HG03066 (cell line): ENCODE measurements at regions not wholly inside any gene's neighbourhood (a gene's known extent, or its start where the extent isn't known, plus 50 kb on each side); places are given as distances from the start of the nearest gene placed in this dataset.

Experiments used
- ATAC-seq: cut with Tn5 transposase; IDR thresholded peaks from one replicate; pipeline ENCODE4 v1.9.1; 2021; ENCODE audit warnings: low read depth; ENCODE audit not compliant: unreplicated experiment

DNA sequence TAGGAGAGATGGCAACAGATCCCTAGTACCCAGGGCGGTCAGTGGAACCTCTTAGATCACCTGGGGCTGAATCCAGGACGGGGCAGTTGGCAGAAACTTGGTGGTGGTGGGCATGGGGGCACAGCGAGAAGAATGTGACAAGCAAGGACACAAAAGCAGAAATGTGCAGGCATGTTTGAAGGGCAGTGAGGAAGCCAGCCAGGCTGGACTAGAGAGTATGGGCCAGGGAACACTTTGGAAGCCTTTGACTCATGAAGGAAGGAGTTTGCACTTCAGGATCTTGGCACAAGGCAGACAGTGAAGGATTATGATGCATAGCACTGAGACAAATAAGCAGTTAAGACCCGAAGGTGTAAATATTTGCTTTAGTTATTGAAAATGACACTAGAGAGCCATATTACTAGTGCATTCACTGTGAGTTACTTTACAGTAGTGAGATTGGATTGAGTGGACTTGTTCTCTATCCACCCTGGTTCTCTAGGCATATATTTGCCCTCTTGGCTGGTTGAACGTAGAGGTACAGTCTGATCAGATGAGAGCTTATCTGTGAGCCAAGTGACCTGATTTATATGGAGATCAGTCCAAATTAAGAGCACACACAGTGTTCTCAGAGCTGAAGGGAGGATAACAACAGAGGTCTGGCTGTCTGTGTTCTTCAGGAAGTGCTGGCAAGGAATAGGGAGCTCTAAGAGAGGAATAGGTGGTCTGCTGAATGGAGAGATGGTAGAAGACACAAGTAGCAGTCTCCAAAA lies 210.4 kb downstream of the SNX19 start:
- ATAC-seq, result no peak

DNA sequence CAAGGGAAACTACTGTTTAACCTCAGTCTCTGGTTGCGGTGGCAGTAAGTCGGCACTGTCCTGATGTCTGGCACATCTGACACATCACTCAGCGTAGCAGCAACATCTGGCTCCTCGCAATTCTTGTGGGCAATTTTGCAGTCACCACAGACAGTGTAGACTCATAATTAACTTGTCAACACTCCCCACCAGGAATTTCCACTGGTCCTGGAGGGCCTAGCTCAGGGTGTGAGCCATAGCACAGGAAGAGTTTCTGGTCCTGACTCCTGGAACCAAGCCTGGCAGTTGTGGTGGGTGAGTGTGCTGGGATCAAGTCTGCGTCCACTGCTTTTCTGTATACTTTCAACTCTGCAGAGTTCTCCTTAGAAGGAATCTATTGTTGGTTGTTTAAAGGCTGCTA lies 209.7 kb downstream of the SNX19 start:
- no peak for ATAC-seq

DNA sequence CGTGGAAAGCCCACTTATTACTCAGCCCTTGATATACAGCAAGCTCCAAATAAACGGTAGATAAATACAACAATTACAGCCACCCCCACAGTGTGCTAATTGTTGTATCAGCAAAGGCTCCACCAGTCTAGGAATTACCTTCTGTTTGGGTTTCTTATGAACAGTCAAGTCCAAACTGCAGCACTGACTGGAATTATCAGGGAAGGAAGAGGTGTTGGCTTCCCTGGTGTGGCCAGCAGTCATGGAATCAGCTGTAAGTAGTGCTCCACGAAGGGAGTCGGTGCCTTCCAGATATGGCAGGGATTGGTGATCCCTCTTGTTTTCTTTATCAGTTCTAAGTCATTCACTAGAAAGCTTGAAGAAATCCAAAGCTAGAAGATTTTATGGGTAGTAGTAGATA lies 209.1 kb downstream of the SNX19 start:
- ATAC-seq, result no peak

DNA sequence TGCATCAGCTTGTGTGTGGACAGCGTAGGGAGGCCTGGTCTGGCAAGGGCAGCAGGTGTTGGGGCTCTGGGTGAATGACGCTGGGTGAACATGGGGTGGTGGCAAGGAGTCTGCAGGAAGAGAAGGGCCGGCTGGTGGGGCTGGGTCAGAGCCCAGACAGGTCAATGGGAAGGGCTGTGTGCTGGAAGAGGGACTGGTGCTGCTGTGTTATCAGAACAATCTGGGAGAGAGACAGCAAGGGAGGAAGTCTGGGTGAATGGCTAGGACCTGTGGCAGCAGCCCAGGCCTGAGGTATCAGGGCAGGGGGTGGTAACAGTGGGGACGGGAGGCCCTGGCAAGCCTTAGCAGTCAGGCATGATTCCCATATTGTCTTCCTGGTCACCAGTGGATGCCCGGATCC lies 206.7 kb downstream of the SNX19 start:
- no peak for ATAC-seq

DNA sequence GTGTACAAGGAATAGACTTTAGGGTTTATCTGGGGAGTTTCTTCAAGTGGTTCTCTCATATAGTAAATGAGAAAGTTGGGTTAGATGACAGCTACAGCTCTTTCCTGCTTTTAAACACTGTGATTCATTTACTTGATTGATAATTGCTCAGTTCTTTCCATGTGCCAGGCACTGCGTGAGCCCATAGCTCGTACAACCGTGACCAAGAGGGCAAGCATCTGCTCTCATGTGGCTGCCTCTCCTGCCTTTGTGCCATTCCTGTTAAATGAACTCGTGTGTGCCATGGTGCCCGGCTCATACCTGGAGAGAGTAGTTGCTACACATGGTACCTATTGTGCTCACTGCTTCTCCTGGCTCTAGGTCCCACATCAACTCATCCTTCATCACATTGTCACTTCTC lies 206.3 kb downstream of the SNX19 start:
- ATAC-seq, result no peak

DNA sequence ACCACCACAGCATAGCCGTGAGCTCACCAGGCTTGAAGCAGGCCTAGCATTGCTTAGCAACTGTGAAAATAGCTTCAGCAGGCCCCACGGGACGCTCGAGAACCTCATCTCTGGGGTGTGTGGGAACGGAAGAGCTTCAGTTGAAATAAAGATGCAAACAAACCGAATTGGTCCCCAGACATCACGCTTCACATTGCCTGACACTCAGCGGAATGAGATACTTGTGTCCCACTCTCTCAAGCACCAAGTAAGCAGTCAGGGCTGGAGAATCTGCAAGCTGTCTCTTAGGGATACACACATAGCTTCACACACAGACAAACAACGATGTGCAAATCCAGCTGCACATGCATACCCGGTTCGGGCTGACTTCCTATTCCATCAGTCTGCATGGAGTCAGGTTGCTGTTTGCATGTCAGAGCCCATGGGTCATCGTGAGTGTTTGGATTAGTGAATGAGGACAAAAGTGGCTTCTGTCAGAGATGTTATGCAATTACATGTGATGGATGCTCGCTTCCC lies 205.7 kb downstream of the SNX19 start:
- no peak for ATAC-seq

DNA sequence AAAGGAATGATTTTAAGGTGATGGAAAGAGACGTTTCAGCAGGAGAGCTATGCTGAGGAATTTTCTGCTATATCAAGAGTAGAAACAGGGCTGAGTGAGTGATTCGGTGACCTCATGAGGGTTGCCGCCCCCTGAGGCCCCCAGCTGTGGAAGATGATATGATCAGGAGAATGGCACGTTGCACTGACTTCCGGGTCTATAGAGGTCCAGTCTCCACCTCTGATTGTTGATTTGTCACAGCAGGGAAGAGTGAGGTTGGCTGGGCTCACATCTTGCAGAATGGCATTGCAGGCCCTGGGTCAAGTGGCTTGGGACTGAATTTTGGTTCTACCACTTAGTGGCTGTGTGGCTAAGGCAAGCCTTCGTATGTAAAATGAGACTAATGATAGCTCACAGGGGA lies 205.1 kb downstream of the SNX19 start:
- ATAC-seq, result no peak

DNA sequence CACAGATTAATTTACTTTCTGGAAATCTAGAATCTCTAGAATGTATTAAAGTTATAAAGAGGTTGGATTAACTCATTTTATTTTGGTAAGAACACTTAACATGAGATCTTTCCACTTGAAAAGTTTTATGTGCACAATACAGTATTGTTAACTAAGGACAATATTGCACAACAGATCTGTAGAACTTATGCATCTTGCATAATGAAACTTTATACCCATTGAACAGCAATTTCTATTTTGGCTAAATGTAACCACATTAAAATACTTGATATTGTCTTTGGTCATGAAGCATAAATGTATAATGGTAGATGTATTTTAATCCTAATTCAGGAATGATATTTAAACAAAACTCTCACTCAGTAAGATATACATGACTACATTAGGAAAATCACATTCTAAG lies 203.8 kb downstream of the SNX19 start:
- ATAC-seq, result no peak

DNA sequence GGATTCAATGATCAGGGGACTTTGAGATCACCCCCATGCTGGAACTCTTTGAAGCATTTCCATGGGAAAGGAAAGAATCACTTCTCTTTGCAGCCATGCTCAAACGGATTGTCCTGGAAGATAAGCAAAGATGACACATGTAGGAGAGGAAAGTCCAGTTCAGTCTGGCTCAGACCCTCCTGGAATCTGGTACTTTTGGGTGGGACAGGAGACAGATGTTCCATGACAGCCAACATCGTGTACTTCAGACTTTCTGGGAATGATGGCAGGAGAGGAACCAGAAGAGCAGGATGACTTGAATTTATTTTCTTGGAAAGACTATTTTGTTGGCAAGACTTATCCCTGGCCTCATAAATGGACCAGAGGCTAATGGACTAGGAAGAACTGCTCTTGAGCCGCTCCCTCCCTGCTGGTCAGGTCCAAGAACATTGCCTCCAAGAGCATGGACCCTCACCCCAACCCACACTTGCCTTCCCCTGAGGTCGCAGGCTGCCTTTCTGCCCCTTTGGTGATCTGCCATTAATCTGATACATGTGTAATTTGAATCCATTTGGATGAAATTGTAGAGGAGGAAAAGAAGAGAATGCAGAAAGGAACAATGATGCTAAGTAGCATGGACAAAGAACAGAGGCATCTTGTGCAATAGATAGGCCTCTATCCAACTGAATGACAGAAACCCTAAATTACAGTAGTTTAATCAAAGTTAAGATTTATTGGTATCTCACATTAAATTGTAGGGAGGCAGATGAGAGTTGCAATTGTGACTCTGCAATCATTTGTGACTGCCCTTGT lies 201.0 kb downstream of the SNX19 start:
- no peak for ATAC-seq

DNA sequence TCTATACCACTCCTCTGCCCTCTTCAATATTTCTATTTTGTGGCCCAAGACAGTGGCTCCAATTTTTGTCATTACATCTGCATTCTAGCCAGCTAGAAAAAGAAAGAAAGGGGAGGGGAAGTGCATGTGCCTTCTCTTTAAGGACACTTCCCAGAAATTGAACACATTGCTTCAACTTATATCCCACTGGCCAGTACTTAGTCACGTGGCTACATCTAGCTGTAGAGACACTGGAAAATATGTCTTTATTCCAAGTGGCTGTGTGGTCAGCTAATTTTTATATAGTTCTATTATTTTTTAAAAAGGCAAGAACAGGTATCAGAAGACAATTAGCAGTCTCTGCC lies 200.4 kb downstream of the SNX19 start:
- no peak for ATAC-seq

DNA sequence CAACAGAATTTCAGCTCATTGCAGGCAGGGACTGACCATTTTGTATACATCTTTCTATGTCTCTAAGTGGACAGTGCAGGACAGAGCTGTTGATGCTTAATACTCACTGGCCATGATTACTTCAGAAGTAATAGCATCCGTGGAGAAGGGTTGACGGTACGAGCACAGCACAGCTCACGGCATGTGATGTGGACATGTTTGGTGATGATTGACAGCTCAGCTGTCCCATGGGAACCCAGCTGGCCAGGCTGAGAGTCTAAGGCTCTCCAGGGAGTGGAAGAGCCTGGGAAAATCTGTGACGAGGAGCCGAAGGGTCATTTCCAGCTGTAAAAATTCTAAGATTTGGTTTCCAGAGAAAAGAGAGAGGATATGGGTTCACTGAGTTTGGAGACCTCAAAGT lies 198.2 kb downstream of the SNX19 start:
- no peak for ATAC-seq

DNA sequence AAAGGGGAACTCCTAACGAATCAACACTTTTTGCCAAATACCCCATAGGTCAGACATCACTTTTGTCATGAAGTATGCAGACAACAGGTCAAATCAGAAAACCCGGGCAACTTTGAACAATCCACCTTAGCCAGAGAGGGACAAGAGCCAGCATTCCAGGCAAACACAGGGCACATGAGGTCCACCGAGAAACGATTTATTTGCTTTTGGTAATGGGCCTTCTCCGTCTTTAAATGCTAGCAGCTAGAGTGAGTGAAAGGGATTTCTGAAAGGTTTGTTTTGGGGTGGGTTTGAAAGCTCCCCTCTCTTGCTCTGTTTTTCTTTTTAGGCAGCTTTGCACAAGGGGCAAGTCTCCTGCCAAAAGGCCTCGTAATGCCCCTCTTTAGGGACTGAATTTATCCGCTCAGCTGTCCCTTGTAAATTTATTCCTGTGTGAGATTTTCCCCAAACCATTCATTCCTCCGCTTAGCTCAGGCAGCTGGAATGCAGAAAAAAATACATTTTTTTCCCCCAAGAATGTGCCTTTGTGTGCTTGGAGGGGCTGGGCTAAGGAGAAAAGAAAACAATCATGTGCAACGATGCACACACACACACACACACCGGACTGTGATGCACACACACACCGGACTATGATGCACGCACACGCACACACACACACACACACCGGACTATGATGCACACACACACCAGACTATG lies 196.9 kb downstream of the SNX19 start:
- ATAC-seq, result no peak

DNA sequence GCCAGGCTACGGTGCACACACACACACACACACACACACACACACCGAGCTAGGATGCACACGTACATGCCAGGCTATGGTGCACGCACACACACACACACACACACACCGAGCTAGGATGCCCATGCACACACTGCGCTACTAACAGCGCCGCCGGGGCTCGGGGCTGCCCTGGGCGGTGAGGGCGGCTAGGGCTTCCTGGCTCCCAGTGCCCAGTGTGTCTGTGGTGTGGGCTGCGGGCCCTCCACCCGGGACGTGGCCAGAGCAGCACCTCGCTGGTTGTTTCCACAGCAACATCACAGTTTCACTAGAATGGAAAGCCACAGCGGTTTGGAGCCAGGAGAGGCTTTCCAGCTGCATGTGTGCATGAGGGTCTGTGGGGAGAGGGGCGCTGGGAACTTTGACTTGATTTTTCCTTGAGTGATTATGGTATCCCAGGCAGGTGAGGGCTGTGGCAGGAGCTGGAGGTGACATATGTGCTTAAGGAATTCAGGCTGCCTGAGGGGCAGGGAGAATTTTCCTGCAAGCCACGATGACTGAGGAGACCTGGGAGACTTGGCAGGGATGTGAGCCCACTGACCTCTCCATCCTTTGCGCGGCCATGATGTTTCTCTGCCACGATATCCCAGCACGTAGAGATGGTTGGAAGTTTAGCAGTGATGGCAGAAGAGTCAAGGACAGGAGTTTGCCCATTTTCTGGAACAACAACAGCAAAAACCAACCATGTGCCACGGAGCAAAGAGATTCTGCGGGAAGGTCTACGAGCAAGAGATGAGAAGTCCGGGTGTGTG lies 195.9 kb downstream of the SNX19 start:
- ATAC-seq, result no peak

DNA sequence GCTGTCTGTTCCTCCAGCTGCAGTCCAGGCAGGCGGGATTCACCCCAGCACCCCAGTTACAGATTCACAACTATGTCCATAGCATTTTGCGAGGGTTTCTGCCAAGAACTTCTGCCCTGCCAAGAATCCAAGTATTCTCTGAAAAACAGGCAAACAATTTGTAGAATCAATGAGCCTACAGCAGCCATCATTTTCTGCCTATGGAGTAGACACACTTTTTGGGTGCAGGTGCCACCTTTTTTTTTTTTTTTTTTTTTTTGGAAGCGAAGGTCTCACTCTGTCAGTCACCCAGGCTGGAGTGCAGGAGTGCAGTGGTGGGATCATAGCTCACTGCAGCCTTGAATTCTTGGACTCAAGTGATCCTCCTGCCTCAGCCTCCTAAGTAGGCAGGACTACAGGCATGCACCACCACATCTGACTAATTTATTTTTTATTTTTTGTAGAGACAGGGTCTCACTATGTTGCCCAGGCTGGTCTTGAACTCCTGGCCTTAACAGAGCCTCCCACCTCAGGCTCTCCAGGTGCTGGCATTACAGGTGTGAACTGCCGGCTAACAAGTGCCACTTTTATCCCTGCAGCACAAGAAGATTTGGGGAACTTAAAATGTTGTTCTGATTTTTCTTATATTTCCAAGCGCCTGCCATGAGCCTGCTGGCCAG lies 195.1 kb downstream of the SNX19 start:
- no peak for ATAC-seq

DNA sequence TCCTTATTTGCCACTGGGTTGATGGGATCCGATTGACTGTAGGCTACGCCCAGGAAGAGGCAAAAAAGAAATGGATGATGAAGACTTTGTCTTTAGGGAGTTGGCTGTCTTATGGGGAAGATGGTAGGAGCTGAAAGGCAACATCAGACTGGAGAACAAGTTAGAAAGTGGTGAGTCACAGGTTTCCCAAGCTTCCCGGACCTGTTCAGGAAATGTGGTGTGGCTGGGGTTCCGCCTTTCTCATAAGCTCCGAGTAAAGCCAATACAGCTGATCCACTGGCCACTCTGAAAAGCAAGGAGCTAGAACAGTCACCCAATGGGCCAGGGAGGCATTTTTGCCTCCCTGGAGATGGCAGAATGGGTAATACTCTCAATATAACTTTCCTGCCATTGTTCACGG lies 194.5 kb downstream of the SNX19 start:
- ATAC-seq, result no peak

DNA sequence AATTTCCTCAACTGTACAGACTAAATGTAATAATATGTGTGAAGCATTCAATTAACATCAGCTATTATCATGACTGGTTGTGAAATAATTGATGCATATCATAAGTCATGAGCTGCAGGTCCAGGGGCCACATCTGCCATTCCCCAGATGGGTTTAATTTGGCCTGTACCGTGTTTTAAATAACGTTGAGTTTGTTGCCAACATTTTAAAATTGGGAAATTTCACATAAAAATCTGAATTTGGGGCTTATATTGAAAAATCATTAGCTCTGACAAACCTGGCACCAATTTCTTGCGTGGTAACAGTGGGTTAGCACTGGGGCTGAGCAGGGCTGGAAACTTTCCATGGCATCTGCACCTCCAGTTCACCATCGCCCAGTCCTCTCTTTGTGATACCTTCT lies 193.9 kb downstream of the SNX19 start:
- no peak for ATAC-seq

DNA sequence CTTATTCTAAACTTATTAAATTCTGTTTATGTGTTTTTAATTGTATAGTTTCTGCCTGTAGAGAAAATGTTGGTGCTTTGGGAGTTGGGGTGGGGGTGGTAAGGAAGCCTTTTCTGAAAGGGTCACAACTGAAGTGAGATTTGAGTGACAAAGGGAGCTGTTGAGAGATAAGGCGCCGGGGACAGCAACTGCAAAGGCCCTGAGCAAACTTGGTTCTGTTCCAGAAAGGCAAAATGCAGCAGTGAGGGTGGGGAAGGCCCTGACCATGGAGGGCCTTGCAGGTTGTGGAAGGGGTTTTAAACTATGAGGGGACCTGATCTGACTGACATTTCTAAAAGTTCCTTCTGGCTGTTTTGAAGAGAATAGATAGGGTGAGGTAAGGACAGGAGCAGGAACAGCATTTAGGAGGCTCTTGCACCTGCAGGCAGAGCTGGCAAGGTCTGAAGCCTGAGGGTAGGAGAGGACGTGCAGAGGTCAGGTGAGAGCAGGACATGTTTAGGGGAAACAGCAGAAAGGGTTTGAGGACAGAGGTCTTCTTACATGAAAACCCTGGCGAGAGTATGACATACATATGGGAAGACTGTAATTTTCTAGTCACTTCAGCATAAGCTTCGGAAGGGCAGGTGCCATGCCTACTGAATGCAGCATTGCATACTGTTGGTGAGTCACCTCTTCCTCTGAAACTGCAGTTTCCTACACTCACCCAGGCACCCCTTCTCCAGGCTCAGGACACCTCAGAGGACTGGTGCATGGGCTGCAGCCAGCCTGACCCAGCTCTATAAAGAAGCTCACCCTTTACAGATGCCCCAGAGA lies 190.7 kb downstream of the SNX19 start:
- ATAC-seq, result no peak

DNA sequence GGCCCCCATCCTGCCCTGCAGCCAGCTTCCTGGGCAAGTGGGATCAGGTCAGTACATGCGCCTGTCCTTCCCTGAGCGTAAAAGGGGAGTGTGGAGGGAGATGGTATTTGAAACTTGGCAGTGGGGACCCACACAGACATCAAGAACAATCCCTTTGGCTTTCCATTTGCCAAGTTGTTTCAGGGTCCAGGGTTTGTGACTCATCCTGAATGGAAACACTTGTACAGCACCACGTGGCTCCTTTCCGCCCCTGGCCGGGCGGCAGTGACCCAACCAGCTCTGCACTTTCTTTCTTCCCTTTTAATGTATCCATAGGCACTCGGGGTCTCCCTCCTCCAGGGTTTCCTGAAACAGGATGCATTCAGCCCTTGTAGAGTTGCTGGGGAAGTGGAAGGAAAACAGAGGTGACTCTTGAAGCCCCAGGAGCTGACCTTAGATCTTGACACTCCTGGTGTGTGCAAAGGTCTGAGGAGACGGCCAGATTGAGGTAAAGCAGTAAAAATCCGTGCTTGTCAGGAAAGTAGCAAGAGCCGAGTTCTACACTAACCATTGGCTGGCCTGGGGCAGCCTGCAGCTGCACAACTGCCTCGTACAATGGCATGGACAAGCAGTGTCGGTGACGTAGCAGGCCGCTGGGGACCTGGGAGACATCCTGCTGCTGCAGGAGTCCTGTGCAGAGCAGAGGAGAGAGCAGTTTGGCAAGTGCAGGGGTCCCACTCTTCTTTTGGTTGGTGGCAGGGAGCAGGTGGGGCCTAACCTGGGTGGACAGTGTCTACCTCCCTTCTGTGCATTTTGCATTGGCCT lies 189.8 kb downstream of the SNX19 start:
- no peak for ATAC-seq
